ENCODE measurements at regions not wholly inside any gene's neighbourhood (a gene's known extent, or its start where the extent isn't known, plus 50 kb on each side); places are given as distances from the start of the nearest gene placed in this dataset.
"Not testable (repeated sequence)": the region's sequence is repeated elsewhere in the genome, so short reads cannot be mapped to it uniquely, and the experiment has no call there.

- not testable (repeated sequence) for DNase-seq
Observed at GRCh38 chr5:56731473-56731872, 83.9 kb upstream of the MAP3K1 start.

DNA sequence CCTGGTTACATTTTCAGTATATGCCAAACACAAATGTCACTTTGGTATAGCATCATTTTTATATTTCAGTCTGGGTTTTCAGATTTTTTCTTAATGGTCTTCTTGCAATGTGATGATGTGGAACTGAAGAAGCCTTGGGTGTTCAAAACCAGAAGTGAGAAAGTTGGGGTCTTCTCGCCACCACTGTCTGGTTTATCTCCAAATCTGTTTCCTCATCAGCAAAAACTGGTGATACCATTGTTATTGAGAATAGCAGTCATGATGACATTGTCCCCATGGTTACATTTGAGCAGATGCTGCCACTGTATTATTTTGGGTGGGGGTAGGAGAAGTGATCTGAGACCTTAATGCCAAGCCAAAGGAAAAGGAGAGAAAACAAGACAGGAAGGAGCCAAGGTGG lies 85.9 kb upstream of the MAP3K1 start:
- DNase-seq = no peak

GRCh38 chr5:56725711-56726411 lies 89.5 kb upstream of the MAP3K1 start:
- DNase-seq = no peak

GRCh38 chr5:56724857-56725256 lies 90.5 kb upstream of the MAP3K1 start:
- DNase-seq = not testable (repeated sequence)

DNA sequence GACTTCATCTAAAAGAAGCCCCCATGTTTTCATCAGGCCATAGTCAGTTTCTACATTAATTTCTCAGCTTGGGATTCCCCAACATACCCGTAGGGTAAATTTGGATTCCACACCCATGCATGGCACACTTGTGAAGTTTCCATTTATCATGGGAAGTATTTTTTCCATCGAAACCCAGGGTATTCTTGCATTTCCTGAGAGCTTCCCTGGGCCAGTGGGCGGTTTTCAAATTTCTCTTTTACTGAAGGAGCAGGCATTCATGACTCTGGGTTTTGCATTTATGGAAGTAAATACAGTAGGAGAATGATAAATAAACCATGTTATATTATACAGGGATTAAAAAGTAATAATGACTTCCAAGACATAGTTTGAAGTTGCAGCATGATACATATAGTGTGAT lies 93.0 kb upstream of the MAP3K1 start:
- no peak for DNase-seq

- DNase-seq = no peak
Observed at GRCh38 chr5:56717253-56717987, 97.9 kb upstream of the MAP3K1 start.

GRCh38 chr5:56715986-56716385 lies 99.4 kb upstream of the MAP3K1 start:
- DNase-seq = no peak

GRCh38 chr5:56712895-56713591 lies 102.3 kb upstream of the MAP3K1 start:
- DNase-seq = no peak

DNA sequence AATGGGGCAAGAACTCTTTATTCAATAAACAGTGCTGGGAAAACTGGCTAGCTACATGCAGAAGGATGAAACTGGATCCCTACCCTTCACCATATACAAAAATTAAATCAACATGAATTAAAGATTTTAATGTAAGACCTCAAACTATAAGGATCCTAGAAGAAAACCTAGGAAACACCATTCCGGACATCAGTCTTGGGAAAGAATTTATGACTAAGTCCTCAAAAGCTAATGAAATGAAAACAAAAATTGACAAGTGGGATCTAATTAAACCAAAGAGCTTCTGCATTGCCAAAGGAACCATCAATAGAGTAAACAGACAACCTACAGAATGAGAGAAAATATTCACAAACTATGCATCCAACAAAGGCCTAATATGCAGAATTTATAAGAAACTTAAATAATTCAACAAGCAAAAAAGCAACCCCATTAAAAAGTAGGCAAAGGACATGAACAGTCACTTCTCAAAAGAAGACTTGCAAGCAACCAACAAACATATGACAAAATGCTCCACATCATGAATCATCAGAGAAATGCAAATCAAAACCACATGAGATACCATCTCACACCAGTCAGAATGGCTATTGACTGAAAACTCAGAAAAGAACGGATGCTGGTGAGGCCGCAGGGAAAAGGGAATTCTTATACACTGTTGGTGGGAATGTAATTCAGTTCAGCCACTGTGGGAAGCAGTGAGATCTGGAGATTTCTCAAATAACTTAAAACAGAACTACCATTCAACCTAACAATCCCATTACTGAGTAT lies 104.3 kb upstream of the MAP3K1 start:
- no peak for DNase-seq

- no peak for DNase-seq
Observed at GRCh38 chr5:56706504-56706903, 108.8 kb upstream of the MAP3K1 start.

- DNase-seq = no peak
Observed at GRCh38 chr5:56705217-56705616, 110.1 kb upstream of the MAP3K1 start.

DNA sequence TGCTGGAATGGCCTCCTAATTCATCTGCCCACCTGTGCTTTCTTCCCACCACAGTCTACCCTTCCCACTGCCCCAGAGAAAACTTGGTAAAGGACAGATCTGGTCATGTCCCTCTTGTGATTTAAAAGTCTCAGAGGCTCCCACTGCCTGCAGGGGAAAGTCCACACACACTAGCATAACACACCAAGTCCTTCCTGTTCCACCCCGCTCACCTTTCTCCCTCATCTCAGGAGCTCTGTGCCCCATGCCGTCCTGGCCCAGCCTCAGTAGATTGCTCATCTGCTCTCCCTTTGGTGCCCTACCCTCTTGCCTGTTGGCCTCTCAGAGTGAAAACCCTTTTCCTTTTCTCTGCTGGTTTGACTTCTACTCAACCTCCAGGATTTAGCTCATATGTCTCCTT lies 111.4 kb upstream of the MAP3K1 start:
- DNase-seq = no peak

- DNase-seq = no peak
Observed at GRCh38 chr5:56700711-56701110, 114.6 kb upstream of the MAP3K1 start.

DNA sequence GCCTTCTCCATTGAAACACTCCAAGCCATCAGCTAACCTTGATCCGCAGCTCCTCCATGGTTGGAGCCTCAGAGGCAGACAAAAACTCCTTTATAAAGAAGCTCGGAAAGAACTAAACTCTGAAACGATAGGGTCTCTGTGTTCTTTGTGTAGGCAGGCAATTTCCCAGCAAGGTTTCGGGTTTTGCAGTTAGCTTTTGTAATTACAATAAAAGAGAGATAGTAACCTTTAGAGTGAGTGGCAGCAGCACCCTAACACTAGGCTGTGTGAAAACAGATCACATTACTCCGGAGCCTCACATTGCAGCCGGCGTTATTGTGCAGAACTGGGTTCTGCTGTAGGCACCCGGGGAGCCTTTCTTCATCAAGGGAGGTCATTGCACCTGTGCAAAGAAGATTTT lies 115.8 kb upstream of the MAP3K1 start:
- DNase-seq = no peak

GRCh38 chr5:56698463-56699381 lies 116.6 kb upstream of the MAP3K1 start:
- no peak for DNase-seq

DNA sequence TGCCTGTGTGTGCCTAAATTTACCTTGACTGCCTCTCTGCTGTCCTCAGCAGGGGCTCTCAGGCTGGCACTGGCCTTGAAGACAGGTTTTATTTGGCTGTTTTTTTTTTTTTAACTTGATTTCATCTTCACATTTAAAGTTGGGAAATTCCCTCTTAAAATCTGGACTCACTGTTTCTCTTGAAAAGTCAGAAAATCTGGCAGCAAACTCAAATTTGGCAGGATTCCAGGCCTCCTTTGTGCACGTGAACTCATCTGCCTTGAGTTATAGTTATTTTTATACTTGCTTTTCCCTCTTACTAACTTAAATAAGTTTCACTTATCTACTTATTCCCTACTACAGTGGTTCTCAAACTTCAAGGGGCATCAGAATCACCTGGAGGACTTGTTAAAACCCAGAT lies 118.4 kb upstream of the MAP3K1 start:
- no peak for DNase-seq

DNA sequence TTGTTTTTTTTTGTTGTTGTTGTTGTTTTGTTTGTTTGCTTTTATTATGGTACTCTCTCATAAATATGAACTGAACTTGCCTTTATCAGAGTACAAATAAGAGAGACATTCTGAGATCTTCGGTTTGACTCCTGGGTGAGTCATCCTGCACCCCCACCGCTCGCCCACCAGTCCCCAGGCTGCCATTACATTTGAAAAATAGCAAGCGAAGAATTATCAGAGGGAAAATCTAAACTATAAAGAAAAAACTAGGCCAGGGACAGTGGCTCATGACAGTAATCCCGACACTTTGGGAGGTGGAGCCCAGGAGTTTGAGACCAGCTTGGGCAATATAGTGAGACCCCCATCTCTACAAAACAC lies 122.1 kb upstream of the MAP3K1 start:
- DNase-seq = peak; percentile 29

DNA sequence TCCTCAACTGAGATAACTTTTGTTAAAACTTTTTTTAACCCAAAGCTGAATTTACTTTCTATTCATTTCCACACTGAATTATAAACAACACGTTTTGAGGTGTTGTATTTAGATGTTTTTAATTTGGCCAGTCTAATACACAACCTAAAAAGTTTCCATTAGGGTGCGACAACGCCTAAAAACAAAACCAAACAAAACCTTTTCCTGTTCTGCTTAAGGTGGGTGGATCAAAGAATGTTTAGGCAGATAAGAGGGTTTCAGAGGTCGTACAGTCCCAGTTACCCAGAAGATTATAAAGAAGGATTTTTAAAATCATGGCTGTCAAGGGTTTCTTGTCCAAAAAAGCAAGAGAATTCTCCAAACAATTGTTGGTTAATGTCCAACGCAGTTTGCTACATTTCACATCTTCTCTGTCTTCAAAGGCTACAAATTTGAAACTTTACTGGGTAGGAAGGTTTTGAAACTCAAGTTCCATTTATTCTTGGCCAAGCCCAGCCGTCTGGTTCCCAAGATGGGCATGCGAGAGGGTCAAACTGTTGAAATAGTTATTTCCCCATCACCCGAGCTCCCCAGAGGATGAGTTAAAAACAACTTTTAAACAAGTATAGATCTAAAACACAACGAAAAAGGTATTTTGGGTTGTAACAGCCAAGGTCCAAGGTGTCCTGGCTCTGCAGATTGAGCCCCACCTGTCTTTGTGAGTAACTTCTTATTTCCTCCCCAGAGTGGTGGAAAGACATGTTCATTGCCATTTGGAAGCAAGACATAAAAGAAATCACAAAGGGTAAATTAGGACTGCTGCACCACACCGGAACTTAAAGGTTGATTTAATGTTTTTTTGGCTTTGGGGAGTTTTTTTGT lies 122.8 kb upstream of the MAP3K1 start:
- DNase-seq = no peak

DNA sequence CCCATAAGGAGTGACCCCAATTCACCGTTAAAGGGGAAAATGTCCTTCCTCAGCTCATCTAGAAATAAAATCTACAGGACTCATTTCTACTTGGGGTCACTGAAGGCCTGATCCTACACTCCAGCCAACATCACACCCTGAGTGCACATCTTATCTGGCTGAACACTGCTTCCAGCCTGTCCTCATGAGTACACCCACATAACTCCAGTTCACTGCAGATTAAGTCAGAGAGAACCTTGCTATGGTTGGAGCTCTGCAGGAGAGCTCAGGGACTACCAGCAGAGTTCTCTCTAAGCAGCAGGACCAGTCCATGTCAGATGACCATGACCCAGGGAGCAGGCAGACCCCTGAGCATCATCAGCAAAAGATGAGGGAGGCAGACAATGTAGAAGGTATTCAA lies 126.9 kb upstream of the MAP3K1 start:
- no peak for DNase-seq

DNA sequence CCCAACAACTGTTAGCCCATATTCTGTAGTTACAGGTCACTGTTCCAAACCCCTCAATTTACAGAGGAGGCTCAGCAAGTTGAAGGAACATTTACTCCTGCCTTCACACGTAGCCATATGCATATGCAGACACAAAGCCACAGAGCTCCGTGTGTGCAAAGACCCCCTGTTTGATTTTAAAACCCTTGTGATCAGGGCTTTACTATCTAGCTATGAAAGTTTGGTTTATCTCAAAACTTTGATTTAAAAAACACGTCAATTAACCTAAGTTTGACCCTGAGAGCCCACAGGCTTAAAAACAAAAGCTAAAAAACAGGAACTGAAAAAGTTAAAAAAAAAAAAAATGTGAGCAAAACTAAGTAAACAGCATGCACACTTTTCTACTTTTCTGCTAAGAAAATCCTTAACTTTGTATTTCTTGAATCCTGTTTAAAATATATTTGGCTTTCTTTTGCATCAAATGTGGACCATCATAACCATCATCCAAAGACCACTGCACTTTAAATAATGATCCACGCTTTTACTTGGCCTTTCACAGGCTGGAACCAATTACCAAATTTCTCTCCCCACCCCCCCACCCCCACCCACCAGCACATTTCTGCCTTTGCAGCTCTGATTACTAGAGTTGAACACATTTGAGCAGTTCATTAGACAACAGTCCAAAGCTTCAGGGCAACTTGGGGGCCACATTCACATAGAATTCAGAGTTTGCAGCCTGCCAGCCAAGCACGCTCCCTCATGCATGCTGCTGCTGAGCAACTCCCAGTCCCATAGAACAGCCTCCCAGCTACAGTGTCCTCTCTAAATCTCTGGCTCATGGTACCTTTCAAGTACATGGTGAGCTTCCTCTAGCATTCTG lies 128.8 kb upstream of the MAP3K1 start:
- no peak for DNase-seq
